IMR-90 (cell line): ENCODE measurements at regions not wholly inside any gene's neighbourhood (a gene's known extent, or its start where the extent isn't known, plus 50 kb on each side); places are given as distances from the start of the nearest gene placed in this dataset.

ENCODE experiments used
- ATAC-seq: fragments of 200-7000 bp; cut with Tn5 transposase; 2 replicates; pipeline ENCODE4 v1.9.1; 2020; ENCODE audit warnings: low read depth, mild to moderate bottlenecking, moderate library complexity
- BruUV-seq: library from RNA; stranded (reverse); fragments of 400-500 nt; replicated peaks from 2 replicates; lab custom pipeline; 2021; lab: Mats Ljungman, UMichigan
- CTCF ChIA-PET: fragments of 300-600 bp; formaldehyde crosslinking; extraction: SDS; loops from one replicate; lab custom pipeline; 2021; ENCODE audit warnings: antibody characterized with exemption; lab: Yijun Ruan, JAX
- POLR2A ChIA-PET: fragments of 300-600 bp; sonication (Branson Sonifier 250); formaldehyde crosslinking; loops from one replicate; lab custom pipeline; 2022; ENCODE audit warnings: antibody characterized with exemption; ENCODE audit not compliant: unreplicated experiment; lab: Charles Lee
- DNase-seq: peaks from one replicate; pipeline ENCODE4 v3.0.0; 2013
- H2AFZ ChIP-seq: replicated peaks from 2 replicates; pipeline ENCODE3; 2013; ENCODE audit warnings: low read length, mild to moderate bottlenecking; ENCODE audit not compliant: poor library complexity
- H2AK5ac ChIP-seq: 2 replicates; pipeline ENCODE4 v1.6.1; 2013; ENCODE audit warnings: low read depth, low read length, inconsistent platforms
- H2AK9ac ChIP-seq: replicated peaks from 2 replicates; pipeline ENCODE3; 2013; ENCODE audit warnings: mild to moderate bottlenecking, low read depth, low read length, moderate library complexity; ENCODE audit not compliant: poor library complexity
- H2BK120ac ChIP-seq: 2 replicates; pipeline ENCODE4 v1.6.1; 2013; ENCODE audit warnings: low read depth, low read length, inconsistent platforms
- H2BK15ac ChIP-seq: 3 replicates; pipeline ENCODE4 v1.6.1; 2013; ENCODE audit warnings: low read depth, low read length, inconsistent platforms
- H2BK20ac ChIP-seq: 2 replicates; pipeline ENCODE4 v1.6.1; 2013; ENCODE audit warnings: low read depth, mild to moderate bottlenecking, inconsistent platforms, low read length, moderate library complexity
- H2BK5ac ChIP-seq: 2 replicates; pipeline ENCODE4 v1.6.1; 2013; ENCODE audit warnings: mild to moderate bottlenecking, low read depth, low read length, inconsistent platforms; ENCODE audit not compliant: poor library complexity, severe bottlenecking
- H3K14ac ChIP-seq: replicated peaks from 2 replicates; pipeline ENCODE4 v1.6.1; 2013; ENCODE audit warnings: low read depth, low read length, inconsistent platforms
- H3K18ac ChIP-seq: 2 replicates; pipeline ENCODE4 v1.6.1; 2013; ENCODE audit warnings: low read depth, low read length, control low read depth
- H3K23ac ChIP-seq: 2 replicates; pipeline ENCODE4 v1.6.1; 2013; ENCODE audit warnings: low read depth, low read length, inconsistent platforms
- H3K27ac ChIP-seq: 2 replicates; pipeline ENCODE4 v1.5.1; 2013; ENCODE audit warnings: mild to moderate bottlenecking, control low read depth, low read length; ENCODE audit not compliant: insufficient read depth
- H3K27me3 ChIP-seq: 2 replicates; pipeline ENCODE4 v1.6.1; 2013; ENCODE audit warnings: low read length; ENCODE audit not compliant: control insufficient read depth, insufficient read depth
- H3K36me3 ChIP-seq: 2 replicates; pipeline ENCODE4 v1.6.1; 2013; ENCODE audit warnings: low read length, mixed read lengths; ENCODE audit not compliant: control insufficient read depth, insufficient read depth
- H3K4ac ChIP-seq: 2 replicates; pipeline ENCODE4 v1.6.1; 2013; ENCODE audit warnings: low read depth, low read length, inconsistent platforms
- H3K4me1 ChIP-seq: 2 replicates; pipeline ENCODE4 v1.6.1; 2013; ENCODE audit warnings: low read length, mixed read lengths; ENCODE audit not compliant: control insufficient read depth, insufficient read depth
- H3K4me2 ChIP-seq: 2 replicates; pipeline ENCODE4 v1.6.1; 2013; ENCODE audit warnings: low read depth, mild to moderate bottlenecking, control low read depth, low read length, moderate library complexity
- H3K4me3 ChIP-seq: 2 replicates; pipeline ENCODE4 v1.5.1; 2013; ENCODE audit warnings: low read depth, mild to moderate bottlenecking, control low read depth, low read length, moderate library complexity; ENCODE audit not compliant: insufficient read depth
- H3K56ac ChIP-seq: 2 replicates; pipeline ENCODE4 v1.6.1; 2013; ENCODE audit warnings: low read length, inconsistent platforms; ENCODE audit not compliant: insufficient read depth; ENCODE audit errors: extremely low read depth
- H3K79me1 ChIP-seq, 2 experiments: 2 replicates each; pipeline ENCODE4 v1.6.1; 2013; ENCODE audit warnings: low read length in 2 of 2, inconsistent platforms in 1 of 2, low read depth in 1 of 2
- H3K9ac ChIP-seq: 2 replicates; pipeline ENCODE4 v1.6.1; 2013; ENCODE audit warnings: low read depth, low read length, control low read depth
- H3K9me1 ChIP-seq: 2 replicates; pipeline ENCODE4 v1.6.1; 2013; ENCODE audit warnings: low read length, inconsistent platforms; ENCODE audit not compliant: insufficient read depth
- H3K9me3 ChIP-seq: 2 replicates; pipeline ENCODE4 v1.6.1; 2013; ENCODE audit warnings: low read length; ENCODE audit not compliant: control insufficient read depth, insufficient read depth
- H4K20me1 ChIP-seq: 2 replicates; pipeline ENCODE4 v1.6.1; 2013; ENCODE audit warnings: low read length, inconsistent platforms; ENCODE audit not compliant: insufficient read depth
- H4K5ac ChIP-seq: 2 replicates; pipeline ENCODE4 v1.6.1; 2013; ENCODE audit warnings: mild to moderate bottlenecking, low read depth, low read length, control low read depth
- H4K8ac ChIP-seq, 2 experiments: 2 replicates each; pipeline ENCODE4 v1.6.1; 2013; ENCODE audit warnings: low read depth in 2 of 2, low read length in 2 of 2, control low read depth in 1 of 2, inconsistent platforms in 1 of 2
- H4K91ac ChIP-seq: 2 replicates; pipeline ENCODE4 v1.6.1; 2013; ENCODE audit warnings: low read depth, low read length, inconsistent platforms; ENCODE audit not compliant: insufficient read depth
- WGBS, 2 experiments: methylation state at CpG; one replicate each; pipeline versions ENCODE4 v1.1.5 to v1.1.7; 2013; ENCODE audit warnings: missing lambda C conversion rate in 2 of 2; ENCODE audit not compliant: insufficient read length in 1 of 2; ENCODE audit errors: extremely low coverage in 2 of 2; 5-methylcytosine and 5-hydroxymethylcytosine counted together
- dilution Hi-C: fragments of 300-500 bp; cut with HindIII; formaldehyde crosslinking; loops from one replicate; pipeline ENCODE4 v1.14.3; 2018; ENCODE audit warnings: low sequenced_read_pairs; ENCODE audit not compliant: unreplicated experiment
- in situ Hi-C: fragments of 300-500 bp; cut with MboI; formaldehyde crosslinking; loops from 3 replicates; pipeline ENCODE4 v1.14.3; 2019; ENCODE audit warnings: low sequenced_read_pairs, inconsistent platforms, mixed read lengths
- intact Hi-C: fragments of 100-400 bp; cut with micrococcal nuclease; formaldehyde crosslinking; loops from 2 replicates; pipeline ENCODE4 v1.10.0; 2022
- TF ChIP-seq, protein P1 (sequence below): fragments of 150-350 bp; IDR thresholded peaks from 2 replicates; pipeline ENCODE4 v1.6.1; 2016; ENCODE audit warnings: low read depth, mild to moderate bottlenecking, low read length, moderate library complexity, borderline replicate concordance

GRCh38 chr1:30473922-30474817 is 249.2 kb downstream of the MATN1 start:
- intact Hi-C loops: no loop called here
- Histone ChIP-seq H2BK120ac (no peak overlapping the region), H4K5ac (no peak overlapping the region), H3K56ac (no peak overlapping the region), H3K79me1 (no peaks in the 10 kb centered on the region), H2AK9ac (no peak overlapping the region), H3K14ac (no peak overlapping the region), H3K9me1 (no peaks in the 10 kb centered on the region), H4K91ac (no peak overlapping the region), H3K27me3 (no peaks in the 10 kb centered on the region), H2BK5ac (no peak overlapping the region), H3K4me2 (no peak overlapping the region), H2BK20ac (no peak overlapping the region), H3K4me3 (no peak overlapping the region), H3K4me1 (no peaks in the 10 kb centered on the region), H3K4ac (no peak overlapping the region), H4K20me1 (no peaks in the 10 kb centered on the region), H3K36me3 (no peaks in the 10 kb centered on the region), H3K9ac (no peak overlapping the region), H3K23ac (no peak overlapping the region), H2AK5ac (no peak overlapping the region), H4K8ac (no peak overlapping the region), H3K9me3 (0 out of 2 replicates have a peak, but pooled peaks cover 2% of the 10 kb centered on the region), H3K18ac (no peak overlapping the region), H2AFZ (no peak overlapping the region), H2BK15ac (no peak overlapping the region), H3K27ac (no peak overlapping the region)
- no peak for DNase-seq
- TF ChIP-seq, protein P1, sequence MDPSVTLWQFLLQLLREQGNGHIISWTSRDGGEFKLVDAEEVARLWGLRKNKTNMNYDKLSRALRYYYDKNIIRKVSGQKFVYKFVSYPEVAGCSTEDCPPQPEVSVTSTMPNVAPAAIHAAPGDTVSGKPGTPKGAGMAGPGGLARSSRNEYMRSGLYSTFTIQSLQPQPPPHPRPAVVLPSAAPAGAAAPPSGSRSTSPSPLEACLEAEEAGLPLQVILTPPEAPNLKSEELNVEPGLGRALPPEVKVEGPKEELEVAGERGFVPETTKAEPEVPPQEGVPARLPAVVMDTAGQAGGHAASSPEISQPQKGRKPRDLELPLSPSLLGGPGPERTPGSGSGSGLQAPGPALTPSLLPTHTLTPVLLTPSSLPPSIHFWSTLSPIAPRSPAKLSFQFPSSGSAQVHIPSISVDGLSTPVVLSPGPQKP: no peak
- dilution Hi-C loops: no loop called here
- ChIA-PET CTCF (no interaction called here), POLR2A (no interaction called here)
- in situ Hi-C loops: no loop called here
- no peak for ATAC-seq
- no TSS peak for BruUV-seq
- 44% methylated on average over 2 of the region's 8 CpGs; no CpG with 5 or more reads in 1 of the 2 experiments for WGBS, 2 experiments
